HG03558 (cell line): ENCODE measurements at regions not wholly inside any gene's neighbourhood (a gene's known extent, or its start where the extent isn't known, plus 50 kb on each side); places are given as distances from the start of the nearest gene placed in this dataset.

ENCODE experiments used
- ATAC-seq: cut with Tn5 transposase; IDR thresholded peaks from one replicate; pipeline ENCODE4 v1.9.1; 2021; ENCODE audit warnings: moderate number of reproducible peaks; ENCODE audit not compliant: unreplicated experiment; ENCODE audit errors: extremely low read depth

DNA sequence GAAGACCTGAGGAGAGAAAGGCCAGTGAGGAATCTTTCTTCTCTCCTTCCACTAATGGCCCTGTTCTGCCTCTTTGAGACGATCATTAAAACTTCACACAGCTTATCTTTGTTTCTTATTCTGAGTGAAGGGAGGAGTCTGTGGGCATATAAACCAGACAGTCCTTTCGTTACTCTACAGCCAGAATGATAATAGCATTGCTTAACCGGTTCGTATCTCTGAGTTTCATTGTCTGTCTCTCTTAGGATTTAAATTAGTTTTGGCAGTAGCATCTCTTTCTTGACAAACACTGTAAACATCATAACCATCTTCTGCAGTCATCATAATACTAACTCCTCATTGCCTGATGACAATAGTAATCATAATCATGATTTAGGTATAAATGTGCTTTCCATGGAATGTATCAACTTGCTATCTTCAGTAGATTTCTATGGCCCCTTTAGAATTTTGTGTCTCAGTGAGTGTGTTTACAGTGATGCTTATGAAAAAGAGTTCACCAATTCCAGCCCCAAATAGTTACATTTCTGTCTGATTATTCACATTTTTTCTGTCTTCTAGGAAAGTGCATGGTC is 618.8 kb upstream of the KLF4 start:
- no peak for ATAC-seq

- no peak for ATAC-seq
Observed at GRCh38 chr9:108105885-108106284, 616.3 kb upstream of the KLF4 start.

- ATAC-seq = no peak
Observed at GRCh38 chr9:108104991-108105390, 615.4 kb upstream of the KLF4 start.

GRCh38 chr9:108103046-108103693 is 613.6 kb upstream of the KLF4 start:
- ATAC-seq = no peak

DNA sequence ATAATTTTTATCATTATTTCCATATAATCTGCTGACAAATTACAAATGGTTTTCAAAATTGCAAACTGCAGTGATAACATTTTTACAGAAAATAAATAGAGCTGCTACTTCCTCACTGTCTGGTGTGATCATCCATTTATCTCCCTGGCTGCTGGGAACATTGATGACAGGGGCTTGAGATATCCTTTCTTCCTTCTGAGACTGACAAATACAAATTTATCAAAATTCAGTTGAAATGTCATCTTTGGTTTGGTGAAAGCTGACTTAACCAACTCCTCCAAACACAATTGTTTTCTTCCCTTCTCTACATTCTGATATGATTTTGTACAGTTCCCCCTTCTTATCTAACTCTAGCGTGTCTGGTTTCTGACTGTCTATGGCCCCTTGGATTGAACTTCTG is 611.8 kb upstream of the KLF4 start:
- ATAC-seq = no peak

DNA sequence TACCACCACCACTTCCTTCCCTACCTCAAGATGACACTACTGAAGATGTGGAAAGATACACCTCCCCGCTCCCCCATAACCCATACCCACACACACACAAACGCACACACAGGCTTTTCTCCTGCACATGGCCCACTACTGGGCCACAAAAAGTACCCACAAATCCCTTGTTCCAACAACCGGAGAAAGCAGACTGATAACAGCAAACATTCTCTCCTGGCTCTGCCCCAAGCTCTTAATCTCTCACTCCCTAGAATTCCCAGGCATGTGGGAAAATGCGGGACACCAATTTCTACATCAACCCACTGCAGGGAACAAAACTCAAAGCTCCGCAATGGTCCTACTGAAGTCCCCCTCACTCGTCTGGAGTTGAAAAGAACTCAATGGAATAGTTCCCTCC is 611.0 kb upstream of the KLF4 start:
- ATAC-seq = no peak

- ATAC-seq = no peak
Observed at GRCh38 chr9:108099854-108100253, 610.3 kb upstream of the KLF4 start.

DNA sequence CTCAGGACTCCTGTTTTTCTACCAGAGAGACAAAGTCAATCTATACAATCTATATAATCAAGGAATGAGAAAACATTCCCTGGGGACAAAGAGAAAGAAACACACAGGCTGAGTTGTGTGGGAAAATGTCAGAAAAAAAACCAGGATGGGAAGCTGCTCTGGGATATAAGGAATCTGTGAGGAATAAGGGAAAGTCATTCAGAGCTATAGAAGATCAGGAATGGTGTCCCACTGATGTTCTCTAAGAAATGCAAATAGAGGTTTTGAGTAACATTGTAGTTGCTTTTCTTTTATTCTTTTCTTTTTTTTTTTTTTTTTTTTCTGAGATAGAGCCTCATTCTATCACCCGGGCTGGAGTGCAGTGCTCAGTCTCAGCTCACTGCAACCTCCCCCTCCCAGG is 605.9 kb upstream of the KLF4 start:
- ATAC-seq = no peak

DNA sequence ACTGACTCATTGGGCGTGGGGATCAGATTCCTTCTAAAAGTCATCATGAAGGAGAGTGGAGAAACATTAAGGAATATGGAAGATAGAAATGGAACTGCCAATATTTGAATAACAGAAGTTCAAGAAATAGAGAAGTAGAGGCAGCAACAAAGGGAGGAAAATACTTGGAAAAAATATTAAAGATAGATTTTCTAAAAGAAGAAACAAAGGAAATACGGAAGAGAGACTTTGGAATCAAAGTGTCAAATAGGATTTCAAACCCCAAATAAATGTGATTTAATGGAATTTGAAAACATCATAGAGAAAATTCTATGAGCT is 605.1 kb upstream of the KLF4 start:
- no peak for ATAC-seq

DNA sequence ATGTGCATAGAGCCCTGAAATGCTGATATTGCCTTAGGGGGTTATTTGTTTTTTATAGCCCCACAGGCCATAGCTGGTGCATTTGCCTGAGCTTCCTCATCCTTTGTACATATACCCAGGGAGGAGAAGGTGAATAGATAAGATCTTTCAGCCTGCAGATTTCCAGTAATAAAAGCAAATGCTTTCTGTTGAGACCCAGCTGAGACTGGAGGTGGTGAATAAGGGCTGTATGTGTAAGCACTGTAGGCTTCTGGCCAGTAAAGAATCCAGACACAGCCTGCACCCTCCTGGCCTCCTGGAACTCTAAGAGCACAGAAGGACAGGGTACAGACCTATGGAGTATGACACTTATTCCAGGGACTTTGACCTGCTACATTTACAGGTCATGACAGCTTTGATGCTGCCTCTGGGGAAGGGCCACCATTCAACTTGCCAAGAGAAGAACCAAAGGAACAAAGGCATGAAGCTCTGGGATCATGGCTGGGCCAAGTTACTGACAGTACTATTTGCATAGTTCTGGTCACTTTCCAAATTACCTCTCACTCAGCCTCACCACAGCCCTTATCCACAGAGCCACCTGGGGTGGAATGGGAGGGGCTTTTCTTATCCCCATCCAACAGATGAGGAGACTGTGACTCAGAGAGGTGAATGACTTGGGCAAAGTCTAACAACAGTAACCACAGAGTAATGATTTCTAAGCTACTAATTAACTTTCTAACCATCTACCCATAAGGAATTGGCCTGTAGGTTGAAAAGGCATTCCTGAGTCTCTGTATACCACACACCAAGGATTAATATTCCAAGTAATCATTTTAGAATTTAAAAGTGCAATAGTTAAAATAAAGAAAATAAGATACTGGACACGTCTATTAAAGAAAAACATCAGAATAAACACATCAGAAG is 604.5 kb upstream of the KLF4 start:
- ATAC-seq = no peak

GRCh38 chr9:108088916-108089315 is 599.3 kb upstream of the KLF4 start:
- no peak for ATAC-seq

- ATAC-seq = no peak
Observed at GRCh38 chr9:108087781-108088180, 598.2 kb upstream of the KLF4 start.

- ATAC-seq = no peak
Observed at GRCh38 chr9:108086624-108087023, 597.1 kb upstream of the KLF4 start.

- no peak for ATAC-seq
Observed at GRCh38 chr9:108085294-108085693, 595.7 kb upstream of the KLF4 start.

- no peak for ATAC-seq
Observed at GRCh38 chr9:108083796-108084352, 594.3 kb upstream of the KLF4 start.

DNA sequence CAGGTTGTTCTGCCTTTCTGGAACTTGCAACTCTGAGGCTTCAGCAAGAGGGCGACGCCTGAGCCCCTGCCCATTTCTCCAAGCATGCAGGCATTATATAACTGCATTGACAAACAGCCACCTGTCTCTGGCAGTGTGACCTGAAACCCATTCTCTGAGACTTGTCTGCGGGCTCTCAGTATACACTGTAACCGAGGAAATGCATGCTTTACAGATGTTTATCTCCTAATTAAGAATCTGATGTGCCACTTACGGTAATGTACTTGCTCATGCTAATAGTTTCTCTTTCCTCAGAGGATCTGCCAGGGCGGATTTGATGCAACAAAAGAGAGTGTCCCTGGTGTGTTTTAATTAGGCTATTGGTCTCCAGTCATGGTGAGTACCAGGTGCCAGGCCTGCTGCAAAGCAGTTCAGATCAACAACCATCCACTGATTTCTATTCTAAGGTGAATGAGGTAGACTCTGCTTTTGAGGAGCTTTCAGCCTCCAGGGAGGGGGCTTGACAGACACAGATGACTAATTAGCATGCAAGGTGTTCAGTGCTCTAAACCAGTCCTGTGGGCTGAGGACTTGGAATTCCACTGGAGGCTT is 593.7 kb upstream of the KLF4 start:
- ATAC-seq = no peak

GRCh38 chr9:108081112-108081511 is 591.5 kb upstream of the KLF4 start:
- no peak for ATAC-seq

GRCh38 chr9:108080285-108080684 is 590.7 kb upstream of the KLF4 start:
- no peak for ATAC-seq

GRCh38 chr9:108078811-108079210 is 589.2 kb upstream of the KLF4 start:
- ATAC-seq = no peak

- no peak for ATAC-seq
Observed at GRCh38 chr9:108078375-108078774, 588.8 kb upstream of the KLF4 start.

DNA sequence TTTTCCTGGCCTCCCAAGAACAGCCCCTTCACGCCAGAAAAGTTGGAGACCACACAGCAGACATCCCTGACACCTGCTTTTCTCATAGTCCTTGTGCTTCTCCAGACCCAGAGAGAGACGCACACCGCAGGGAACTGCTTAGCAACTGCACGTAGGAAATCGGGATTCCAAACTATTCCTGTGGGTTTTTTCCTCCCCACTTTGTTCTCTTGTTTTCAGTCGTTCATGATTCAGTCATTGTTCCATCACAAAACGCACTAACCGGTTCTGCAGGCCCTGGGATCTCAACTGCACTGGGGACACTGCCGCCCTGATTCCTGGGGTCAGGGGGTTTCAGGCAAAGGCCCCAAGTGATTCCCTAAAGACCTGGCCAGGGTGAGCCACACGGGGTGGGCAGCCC is 588.0 kb upstream of the KLF4 start:
- no peak for ATAC-seq
